K562 (cell line): ENCODE measurements at regions not wholly inside any gene's neighbourhood (a gene's known extent, or its start where the extent isn't known, plus 50 kb on each side); places are given as distances from the start of the nearest gene placed in this dataset.
A peak's percentile ranks its signal among the peaks of the same experiment; 100 is the strongest.

ENCODE experiments used
- ATF7 ChIP-seq: fragments of 450-650 bp; IDR thresholded peaks from 2 replicates; pipeline ENCODE4 v1.7.1; 2014; ENCODE audit warnings: mild to moderate bottlenecking, moderate library complexity
- CBX3 ChIP-seq, 2 experiments: IDR thresholded peaks; 1 replicate in 1 of 2; 2 replicates in 1 of 2; pipeline ENCODE4 v1.6.1; 2012; ENCODE audit warnings: inconsistent platforms in 2 of 2, low read length in 2 of 2, borderline replicate concordance in 1 of 2, control low read depth in 1 of 2
- E2F3 ChIP-seq: fragments of 250-450 bp; sonication (Bioruptor Pico); IDR thresholded peaks from 2 replicates; pipeline ENCODE4 v1.4.0; 2020; ENCODE audit warnings: mild to moderate bottlenecking
- E2F6 ChIP-seq, 2 experiments: IDR thresholded peaks; 2 replicates each; pipeline ENCODE4 v1.6.1; 2011; ENCODE audit warnings: borderline replicate concordance in 1 of 2, control low read depth in 1 of 2, low read depth in 1 of 2, low read length in 1 of 2, mild to moderate bottlenecking in 1 of 2, mixed read lengths in 1 of 2, moderate library complexity in 1 of 2; ENCODE audit not compliant: insufficient read depth in 1 of 2, insufficient read length in 1 of 2, poor library complexity in 1 of 2, severe bottlenecking in 1 of 2; ENCODE audit errors: extremely low read depth in 1 of 2
- POLR3A ChIP-seq: IDR thresholded peaks from 2 replicates; pipeline ENCODE4 v1.6.1; 2011; ENCODE audit warnings: borderline replicate concordance, mild to moderate bottlenecking, moderate library complexity; ENCODE audit not compliant: insufficient read length, insufficient read depth; ENCODE audit errors: extremely low read depth
- RUNX1 ChIP-seq: sonication (generic); IDR thresholded peaks from 2 replicates; pipeline ENCODE4 v1.6.1; 2016; ENCODE audit warnings: antibody characterized with exemption, low read depth
- SMAD4 ChIP-seq: fragments of 250-450 bp; sonication (Bioruptor Pico); conservative IDR thresholded peaks from 2 replicates; pipeline ENCODE4 v1.8.0; 2021; ENCODE audit warnings: inconsistent platforms, mild to moderate bottlenecking, moderate library complexity
- SP1 ChIP-seq: sonication (generic); formaldehyde crosslinking; IDR thresholded peaks from 2 replicates; pipeline ENCODE4 v1.8.1; 2022; ENCODE audit warnings: mild to moderate bottlenecking, missing genetic modification reagents
- ZNF347 ChIP-seq: fragments of 450-650 bp; formaldehyde crosslinking; IDR thresholded peaks from 2 replicates; pipeline ENCODE4 v1.4.0; 2020; ENCODE audit warnings: low read depth, mild to moderate bottlenecking, moderate library complexity
- ZNF41 ChIP-seq: fragments of 250-450 bp; sonication (Bioruptor Pico); conservative IDR thresholded peaks from 2 replicates; pipeline ENCODE4 v1.4.0; 2020; ENCODE audit warnings: mild to moderate bottlenecking
- ZNF584 ChIP-seq: fragments of 200-800 bp; sonication (Bioruptor generic); IDR thresholded peaks from 2 replicates; pipeline ENCODE4 v1.6.1; 2016; ENCODE audit warnings: low read depth, mild to moderate bottlenecking, missing genetic modification characterization, missing compliant biosample characterization
- TF ChIP-seq, protein P1 (sequence below): fragments of 450-650 bp; formaldehyde crosslinking; IDR thresholded peaks from 2 replicates; pipeline ENCODE4 v1.4.0; 2020; ENCODE audit warnings: mild to moderate bottlenecking, moderate library complexity

- TF ChIP-seq ZNF347 (CRISPR knock-in tag) (no peak), SP1 (peak; percentile 60; the same call in 1 of the 2 replicates), POLR3A (no peak), CBX3 (IDR thresholded peaks at IDR 0.05; ENCODE audit: borderline replicate concordance in 1 of 2, low read length in 2 of 2) (0 out of 3 replicates have a peak, but pooled peaks of 1 of the 2 experiments have one; percentile 36), E2F3 (0 out of 2 replicates have a peak, but pooled peaks have one; percentile 9), SMAD4 (CRISPR knock-in tag) (peak; percentile 93), ZNF41 (no peak), RUNX1 (no peak), E2F6 (IDR thresholded peaks at IDR 0.05; ENCODE audit: borderline replicate concordance in 1 of 2, extremely low read depth in 1 of 2, insufficient read depth in 1 of 2, insufficient read length in 1 of 2, low read depth in 1 of 2, low read length in 1 of 2, poor library complexity in 1 of 2, severe bottlenecking in 1 of 2) (peak; percentile 76 to 85), ZNF584 (CRISPR knock-in tag) (0 out of 2 replicates have a peak, but pooled peaks have one; percentile 18), ATF7 (peak; percentile 91)
- TF ChIP-seq, protein P1, sequence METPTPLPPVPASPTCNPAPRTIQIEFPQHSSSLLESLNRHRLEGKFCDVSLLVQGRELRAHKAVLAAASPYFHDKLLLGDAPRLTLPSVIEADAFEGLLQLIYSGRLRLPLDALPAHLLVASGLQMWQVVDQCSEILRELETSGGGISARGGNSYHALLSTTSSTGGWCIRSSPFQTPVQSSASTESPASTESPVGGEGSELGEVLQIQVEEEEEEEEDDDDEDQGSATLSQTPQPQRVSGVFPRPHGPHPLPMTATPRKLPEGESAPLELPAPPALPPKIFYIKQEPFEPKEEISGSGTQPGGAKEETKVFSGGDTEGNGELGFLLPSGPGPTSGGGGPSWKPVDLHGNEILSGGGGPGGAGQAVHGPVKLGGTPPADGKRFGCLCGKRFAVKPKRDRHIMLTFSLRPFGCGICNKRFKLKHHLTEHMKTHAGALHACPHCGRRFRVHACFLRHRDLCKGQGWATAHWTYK (CRISPR knock-in tag): 0 out of 2 replicates have a peak, but pooled peaks have one; percentile 23
Measured at GRCh38 chr6:156686995-156687788, 90.0 kb upstream of the ARID1B start (continued).
